Activated CD4-positive, alpha-beta T cell treated with anti-CD3 and anti-CD28 coated beads for 4 hours (primary cell): ENCODE measurements at regions not wholly inside any gene's neighbourhood (a gene's known extent, or its start where the extent isn't known, plus 50 kb on each side); places are given as distances from the start of the nearest gene placed in this dataset.

Experiments used
- DNase-seq, 2 donors: peaks; one replicate each; pipeline ENCODE4 v3.0.0-alpha.2; 2020

DNA sequence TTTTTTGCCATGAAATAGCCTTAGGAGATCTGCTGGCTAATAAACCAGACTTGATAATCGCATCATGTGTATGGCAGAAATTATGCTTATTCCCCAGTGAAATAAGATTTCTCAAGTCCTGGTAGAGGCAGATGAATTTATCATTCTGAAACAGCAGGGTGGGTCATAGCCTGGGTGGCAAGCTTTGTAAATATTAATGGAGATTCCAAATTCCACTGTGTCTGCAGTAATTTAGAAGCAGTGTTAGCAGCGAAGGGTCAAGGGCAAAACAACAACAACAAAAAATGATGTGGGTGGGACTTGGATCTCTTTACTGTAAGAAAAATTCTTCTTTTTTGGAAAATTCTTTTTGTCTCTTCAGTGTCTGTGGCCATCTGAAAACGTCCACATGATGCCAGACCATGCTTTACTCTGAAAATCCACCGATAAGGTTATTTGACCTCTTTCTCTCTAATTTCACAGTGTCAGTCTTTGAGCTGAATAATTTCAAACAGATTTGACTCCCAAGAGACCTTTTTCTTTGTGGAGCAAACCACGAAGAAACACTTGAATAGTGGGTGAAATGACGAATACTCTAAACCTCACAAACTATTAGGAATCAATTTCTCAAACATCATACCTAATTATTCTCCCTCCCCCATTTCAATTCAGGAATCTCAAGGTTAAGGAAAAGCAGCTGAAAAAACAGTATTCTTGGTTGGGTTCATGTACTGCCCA is 106.0 kb upstream of the RPS23 start:
- no peak for DNase-seq

DNA sequence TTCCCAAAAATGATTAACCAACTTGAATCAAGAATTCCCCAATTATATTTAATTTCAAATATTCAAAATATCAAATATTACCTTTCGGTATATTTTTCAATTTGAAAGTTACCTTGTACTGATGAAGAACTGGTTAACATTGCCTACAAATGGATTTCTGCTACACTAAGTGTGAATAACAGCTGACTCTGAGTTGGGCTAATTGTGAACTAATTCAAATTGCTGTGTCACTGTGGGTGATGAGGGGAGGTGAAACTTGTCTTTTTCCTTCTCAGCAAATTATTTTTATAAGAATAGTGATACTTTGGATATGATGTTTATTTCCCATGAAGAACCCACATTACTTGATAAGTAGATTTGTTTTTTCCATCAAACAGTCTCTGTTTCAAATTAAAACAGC is 103.4 kb upstream of the RPS23 start:
- DNase-seq = no peak

DNA sequence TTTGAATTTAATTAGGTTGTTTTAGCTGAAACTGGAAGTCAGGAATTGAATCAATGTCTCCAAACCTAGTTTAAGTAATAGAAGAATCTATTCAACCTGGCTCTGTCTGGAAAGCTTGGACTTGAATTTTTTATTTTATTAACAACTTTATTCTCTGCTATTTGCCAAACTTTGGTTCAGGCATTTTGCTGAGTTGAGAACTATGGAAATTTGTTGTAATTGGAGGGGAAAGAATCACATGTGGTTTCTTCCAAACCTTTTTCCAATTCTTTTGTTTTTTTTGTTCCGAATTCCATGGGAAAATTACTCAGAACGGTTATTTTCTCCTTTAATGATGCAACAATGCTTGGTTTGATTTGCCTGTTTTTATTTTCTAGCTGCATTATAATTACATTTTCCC is 98.2 kb upstream of the RPS23 start:
- DNase-seq = no peak

DNA sequence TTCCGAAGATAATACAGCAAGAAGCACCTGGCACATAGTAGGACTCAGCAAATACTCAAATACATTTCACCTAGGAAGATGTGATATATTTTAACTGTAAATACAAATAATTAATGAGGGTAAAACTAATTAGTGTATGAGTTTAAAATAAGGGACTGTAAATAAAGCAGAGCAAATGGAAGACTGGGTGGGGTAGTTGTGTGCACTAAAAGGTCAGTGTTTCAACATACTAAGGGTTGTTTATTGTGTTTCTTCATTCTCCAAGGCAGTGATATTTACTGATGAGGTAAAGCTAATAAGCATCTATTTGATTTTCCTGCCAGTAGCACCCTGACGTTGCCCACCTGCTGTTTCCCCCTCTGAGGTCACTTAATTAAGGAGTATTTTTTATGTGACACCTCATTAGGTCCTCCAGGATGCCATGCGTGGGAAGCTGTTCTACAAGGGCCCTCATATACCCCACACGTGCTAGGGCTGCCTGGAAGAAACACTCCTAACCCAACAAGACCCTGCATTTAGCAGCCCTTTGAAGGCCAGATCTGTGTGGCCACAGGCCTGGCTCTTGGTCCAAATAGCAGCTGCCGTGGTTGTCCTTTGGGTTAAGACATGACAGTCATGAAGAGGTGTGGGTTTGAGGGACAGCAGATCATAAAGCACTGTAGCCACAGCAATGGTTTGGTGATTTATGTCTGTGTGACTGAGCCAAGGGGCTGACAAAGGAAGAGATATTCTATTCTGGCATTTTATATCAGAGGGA is 97.5 kb upstream of the RPS23 start:
- DNase-seq = no peak

DNA sequence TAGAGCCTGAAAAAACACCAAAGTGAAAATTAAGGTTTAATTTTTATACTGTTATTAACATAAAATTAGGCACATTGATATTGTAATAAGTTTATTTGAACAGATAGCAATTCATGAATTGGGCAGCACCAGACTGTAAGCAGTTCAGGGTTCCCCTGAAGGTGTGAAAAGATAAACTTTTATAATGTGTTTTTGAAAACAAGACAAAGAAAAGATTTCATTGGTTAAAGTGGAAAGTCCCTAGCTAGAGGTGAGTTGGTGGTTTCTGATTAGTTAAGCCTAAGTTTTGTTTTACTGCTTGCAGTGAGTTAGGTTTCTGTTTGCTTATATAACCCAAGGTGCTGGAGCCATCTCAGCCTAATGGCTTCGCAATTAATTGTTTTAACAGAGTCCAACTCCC is 96.5 kb upstream of the RPS23 start:
- DNase-seq = no peak

DNA sequence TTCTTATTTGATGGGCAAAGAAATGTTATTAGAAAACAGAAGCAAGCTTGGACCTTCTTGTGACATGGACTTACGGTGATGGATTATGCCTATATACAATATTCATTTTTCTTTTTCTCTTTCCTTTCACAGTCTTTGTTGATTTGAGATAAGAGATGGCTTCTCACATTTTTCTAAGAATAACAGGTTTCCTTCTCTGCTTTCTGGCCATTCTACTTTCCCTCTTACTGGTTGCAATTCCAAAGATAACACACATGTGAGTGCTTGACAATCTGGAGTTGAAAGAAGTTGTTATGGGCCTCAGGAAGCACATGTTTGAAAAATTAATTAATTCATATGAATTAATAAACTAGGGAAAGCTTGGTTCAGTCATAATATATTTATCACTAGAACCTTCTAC is 89.8 kb upstream of the RPS23 start:
- no peak for DNase-seq

DNA sequence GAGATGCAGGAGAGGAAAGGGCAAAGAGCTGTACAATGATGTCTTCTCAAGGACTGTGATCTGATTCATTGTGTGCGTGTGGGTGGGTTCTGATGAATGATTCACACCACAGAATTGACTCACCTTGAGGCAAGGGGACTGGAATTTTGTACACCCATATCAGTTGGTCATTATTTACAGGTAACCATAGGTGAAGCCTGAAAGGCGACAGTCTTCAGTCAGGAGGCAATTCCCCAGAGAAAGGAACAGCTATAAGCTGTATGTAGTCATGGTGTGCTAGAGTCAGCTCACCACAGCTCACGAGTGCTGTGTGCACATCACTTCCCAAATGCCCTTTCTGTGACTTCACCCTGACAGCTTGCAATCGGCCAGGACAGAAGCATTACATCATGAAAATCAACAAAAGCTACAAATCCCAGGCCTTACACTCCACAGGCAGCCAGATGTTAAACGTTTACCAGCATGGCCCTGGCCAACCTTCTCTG is 87.6 kb upstream of the RPS23 start:
- DNase-seq = peak; percentile 38 to 45

DNA sequence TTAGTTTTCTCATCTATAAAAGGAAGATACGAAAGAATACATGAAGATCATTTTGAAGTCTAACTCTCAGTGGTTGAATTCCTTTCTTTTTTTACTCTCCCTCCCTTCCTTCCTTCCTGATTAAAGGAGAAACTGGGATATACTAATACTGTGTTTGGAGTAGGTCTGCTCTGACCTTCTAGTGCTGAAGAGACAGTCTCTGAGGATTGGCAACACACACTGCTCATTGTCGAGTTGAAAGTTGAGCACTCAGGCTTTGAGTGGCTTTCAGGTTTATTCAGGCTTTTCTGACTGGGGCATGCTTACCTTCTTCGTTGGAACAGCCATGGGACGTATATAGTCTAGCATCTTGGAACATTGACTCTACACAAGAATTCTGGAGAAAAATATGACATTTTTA is 86.9 kb upstream of the RPS23 start:
- DNase-seq = no peak

DNA sequence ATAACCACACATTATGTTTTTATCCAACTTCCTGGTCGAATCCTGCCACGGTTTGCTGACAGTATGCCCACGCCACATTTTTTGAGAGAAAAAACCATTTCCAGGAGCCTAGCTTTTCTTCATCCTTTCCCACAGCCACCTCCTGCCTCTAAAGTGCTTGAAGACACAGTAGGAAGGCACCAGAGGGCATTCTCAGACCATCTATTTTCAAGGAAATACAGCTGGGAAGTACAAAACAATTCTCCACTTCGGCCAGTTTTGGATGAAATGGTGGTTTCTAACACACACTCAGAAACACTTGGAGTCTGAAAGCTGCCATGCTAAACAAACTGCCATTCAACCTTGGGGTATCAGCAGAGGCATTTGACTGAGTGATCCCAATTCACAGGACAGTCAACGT is 86.3 kb upstream of the RPS23 start:
- no peak for DNase-seq

DNA sequence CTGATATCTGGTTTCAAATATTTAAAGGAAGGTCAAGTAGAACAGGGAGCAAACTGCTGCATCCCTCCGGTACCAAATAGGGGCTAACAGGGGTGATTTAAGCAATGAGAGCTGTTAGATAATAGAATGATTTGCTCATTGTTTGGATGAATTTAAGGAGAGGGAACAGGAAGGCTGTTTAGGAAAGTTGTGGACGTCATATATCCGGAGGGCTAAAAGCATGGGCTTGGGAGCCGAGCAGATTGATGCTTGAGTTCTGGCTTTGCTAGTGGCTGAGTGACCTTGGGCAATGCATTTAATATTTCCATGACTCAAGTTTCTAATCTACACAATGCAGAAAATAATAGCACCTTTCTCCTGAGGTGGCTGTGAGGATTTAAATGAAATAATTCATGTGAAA is 85.4 kb upstream of the RPS23 start:
- DNase-seq = no peak

DNA sequence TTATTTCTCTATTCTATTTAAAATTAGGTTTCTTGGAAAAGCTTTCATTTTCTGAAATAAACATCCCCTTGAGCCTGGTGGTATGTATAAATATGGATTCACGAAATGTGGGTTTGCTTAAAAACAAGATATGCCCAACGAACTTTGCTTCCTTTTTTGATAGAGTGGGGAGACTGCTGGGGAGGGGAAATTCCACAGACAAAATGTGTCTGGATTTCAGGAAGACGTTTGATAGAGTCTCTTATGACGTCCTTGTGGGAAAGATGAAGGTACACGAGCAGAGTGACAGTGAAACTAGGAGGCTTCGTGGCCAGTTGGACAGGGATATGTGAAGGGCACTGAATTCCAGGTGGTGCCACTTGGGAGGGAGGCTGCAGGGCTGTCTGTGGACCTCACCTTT is 84.5 kb upstream of the RPS23 start:
- DNase-seq = no peak

DNA sequence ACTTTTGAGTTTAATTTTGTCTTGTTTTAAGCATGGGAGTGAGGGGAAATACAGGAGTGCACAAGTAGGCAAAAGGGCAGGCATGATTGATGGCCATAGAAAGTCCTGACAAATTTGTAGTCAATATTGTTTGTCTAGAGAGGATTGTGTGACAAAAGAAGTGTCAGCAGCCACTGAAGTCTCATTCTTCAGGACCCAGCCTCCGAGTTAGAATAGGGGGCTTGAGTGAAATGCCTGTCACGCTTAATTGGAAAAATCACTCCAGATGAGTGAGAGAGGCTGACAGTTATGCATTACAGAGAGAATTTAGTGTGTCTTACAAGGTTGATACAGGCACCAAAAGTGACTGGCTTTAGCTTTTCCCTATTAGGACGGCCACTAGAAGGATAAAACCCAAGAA is 81.9 kb upstream of the RPS23 start:
- DNase-seq = no peak

DNA sequence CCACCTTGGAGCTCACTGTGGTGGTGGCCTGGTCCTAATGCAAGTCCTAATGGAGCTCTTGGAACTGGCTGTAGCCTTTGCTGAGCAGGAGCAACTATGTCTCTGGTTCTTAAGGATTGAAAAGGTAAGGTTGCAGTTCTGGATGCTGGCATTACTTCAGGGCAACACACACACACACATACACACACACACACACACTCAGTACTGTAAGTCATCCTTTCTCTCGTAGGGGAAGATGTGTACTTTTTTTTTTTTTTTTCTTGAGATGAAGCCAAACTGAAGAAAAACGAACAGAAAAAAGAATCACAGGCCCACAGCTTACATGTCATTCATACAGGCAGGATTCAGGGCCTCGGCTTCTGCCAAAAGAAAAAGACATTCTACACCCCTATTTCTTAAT is 81.1 kb upstream of the RPS23 start:
- DNase-seq = no peak

DNA sequence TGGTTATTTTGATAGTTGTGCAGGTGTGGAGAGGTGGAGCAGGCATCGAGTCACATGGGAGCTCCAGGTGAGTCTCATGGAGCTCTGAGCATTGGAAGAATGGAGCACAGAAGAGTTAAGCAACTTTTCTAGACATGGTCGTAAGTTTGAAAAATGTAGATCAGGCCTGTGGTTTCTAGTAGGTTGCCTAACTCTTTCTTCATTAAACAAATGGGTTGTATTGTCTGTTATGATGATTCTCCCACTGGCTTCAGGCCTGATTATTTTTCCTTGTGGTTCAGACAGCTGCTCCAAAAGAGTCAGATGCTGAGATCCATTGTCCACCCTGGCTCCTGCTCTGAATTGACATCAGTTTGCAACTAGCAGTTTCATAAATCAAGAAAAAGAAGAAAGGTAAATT is 80.3 kb upstream of the RPS23 start:
- DNase-seq = no peak

DNA sequence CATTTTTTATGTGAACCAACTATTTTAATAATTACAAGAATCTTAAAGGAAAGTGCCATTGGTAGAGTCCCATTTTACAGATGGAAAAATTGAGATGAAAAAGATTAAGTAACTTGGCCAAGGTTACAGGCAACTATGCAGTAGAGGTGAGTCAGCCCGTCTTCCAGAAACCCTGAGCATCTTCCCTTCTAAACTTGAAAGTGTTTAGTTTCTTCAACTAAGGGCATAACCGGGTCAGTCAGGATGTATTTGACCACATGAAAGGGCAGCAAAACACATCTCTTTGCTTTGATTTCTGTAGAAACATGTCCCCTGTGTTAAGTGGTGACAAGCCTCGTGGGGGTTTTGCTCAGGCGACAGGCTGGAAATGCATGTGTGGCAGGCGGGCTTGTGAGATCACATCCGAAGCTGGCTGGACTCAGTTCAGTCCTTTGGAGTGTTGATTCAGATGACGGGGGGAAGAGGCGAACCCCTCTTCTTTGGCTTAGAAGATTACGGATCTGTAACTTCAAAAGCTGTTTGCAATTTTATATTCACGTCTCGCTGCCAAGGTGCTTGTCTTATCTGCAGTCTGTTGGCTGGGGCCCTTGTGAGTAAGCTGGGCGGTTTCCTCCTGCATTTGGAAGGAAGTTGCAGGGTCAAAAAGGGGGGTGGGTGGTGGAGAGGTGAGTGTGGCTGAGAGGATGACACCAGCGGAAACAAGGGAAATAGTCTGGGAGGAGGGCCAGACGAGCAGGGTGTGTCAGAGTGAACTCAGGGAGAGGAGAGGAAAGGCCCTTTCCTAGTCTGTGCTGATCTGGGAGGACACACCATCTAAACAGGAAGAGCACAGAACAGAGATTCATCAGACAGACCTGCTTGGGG is 78.9 kb upstream of the RPS23 start:
- DNase-seq = peak; percentile 74 to 79

DNA sequence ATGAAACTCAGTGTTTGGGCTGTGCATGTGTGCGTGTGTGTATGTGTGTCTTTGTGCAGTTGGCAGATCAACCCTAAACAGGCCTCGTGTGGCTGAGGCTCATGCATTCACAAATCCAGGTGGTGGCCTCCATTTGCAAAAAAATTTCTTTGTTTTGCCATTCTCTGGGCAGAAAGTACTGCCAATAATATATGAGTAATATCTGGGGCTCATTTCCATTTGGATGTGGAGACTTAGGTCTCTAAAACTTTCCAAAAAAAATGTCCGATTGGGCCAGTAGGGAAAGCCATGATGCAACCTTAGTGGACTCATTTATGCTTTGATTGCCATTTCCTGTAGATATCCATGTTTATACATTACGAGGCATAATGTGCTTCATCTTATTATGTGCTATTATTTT is 77.9 kb upstream of the RPS23 start:
- DNase-seq = no peak

DNA sequence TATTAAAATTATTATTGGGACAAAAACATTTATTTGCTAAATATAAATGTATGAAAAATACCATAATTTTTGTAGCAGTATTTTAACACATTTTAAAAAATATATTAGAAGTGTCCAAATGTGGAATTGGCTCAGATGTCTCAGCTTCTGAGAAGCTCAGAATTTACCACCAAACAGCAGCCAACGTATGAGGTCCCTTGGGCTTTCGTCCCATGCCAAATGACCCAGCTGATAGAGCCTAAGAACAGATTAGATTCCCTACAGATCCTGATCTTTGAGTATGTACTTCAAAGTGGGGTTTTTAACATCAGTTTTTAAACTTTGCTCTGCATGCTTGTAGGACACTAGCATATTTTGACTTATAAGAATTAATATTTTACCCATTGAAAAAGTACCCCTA is 77.3 kb upstream of the RPS23 start:
- DNase-seq = no peak

DNA sequence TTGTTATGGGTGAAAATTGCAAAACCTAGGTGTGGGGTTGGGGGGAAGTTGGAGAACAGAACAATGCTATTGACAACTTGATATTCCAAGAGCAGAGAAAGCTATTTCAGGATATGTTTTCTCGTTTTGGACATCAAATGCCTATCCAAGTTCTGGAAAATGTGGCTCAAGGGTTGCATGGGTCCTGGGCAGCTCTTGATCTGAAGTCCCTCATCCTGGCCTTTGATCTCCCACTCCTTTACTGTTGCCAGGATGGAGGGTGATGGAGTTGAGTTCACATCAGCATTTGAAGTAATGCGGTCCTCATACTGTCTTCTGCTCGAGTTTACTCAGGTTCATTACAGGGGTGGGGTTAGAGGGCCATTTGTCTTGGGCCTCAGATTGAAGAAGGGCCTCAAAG is 76.9 kb upstream of the RPS23 start:
- no peak for DNase-seq

DNA sequence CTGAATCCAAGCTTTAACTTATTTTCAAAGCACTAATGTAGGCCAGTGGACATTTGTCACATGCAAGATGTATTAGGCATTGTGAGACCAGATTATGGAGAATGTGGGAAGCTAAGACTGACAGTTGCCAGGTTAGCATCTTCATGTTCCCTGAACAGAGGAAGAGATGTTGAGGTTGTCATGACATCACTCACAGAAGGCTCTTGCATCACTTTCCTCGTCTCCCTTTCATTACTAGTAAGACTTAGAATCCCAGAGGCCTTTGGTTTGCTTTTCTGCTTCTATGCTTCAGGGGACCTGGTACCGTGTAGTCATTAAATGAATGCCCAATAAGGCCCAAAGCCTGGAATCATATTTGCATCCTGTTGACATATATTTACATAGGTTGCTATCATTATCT is 76.4 kb upstream of the RPS23 start:
- no peak for DNase-seq

DNA sequence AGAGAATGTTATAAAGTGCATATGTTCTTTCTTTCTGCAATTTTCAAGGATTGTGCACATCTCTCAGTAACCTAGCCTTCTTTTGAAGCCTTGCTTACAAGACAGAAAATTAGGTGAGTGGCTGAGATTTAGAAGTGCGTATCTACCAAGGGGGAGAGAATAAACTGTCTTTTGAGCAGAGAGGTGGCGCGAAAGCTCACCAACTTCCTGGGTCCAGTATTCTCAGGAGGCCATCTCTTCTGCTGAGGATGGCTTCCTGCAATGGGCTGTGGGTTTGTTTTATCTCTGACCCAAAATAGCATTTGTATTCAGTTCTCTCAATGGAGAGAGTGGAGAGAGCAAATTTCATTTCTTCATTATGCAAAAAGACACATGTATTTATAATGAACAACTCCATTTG is 75.4 kb upstream of the RPS23 start:
- DNase-seq = no peak

DNA sequence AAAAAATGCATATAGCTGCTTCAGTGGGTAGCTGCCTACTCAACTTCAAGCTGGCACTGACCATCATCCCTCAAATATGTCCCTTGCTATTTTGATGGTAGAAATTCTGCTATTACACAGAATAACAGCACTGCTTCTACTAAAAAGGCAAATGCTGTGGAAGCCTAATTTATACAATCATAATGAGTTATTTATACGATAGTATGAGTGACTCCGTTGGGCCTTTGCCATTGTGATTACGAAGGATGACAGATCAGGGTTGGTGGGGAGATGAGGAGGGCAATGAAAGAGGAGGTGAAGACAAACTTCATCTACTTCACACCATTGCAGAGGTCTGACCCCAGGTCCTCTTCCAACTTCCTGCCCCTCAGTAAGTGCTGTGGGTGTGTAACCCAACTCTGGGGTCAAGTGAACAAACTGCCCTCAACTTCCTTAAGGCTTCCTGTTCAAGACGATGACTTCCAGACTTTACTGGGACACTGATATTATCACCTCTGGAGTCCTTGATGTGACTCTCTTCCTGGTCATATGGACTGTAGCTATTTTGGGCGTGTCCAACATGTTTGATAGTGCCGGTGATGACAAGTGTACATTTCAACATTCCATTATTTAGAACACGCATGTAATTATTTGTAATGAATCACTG is 74.1 kb upstream of the RPS23 start:
- no peak for DNase-seq

DNA sequence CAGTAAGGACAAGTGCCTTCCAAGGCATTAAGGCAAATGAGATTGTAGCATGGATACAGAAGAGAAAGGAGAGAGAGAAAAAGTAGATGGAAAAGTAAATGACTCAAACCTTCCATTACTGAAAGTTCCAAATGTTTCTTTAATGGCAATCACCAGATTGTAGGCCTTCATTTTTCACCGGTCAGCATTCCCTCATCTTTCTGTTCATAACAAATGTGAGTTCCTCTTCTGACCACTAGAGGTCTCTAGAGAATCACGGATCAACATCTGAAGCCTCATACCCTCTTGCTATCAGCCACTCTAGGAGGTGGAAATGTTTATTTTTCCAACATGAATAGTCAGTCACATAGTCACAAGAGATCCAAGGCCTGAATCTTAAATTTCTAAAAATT is 73.6 kb upstream of the RPS23 start:
- no peak for DNase-seq

DNA sequence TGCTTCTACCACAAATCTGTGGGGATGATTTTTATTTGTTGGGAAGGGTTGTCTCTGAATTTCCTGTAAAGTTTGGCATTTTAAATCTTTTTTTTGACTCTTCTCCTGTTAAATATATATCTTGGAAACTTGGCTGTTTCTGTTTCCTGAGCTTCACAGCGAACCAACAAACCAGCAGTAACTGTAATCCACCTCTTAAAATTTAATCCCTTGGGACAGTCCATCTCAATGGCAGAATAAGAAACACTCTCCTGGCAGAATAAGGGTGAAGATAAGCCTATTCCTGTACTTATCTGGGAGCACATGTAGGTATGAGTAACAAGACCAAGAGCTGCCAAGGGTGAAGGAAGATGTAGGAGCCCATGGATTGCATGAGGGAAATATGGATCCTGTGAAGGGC is 73.1 kb upstream of the RPS23 start:
- no peak for DNase-seq
